Epithelial cell of esophagus (primary cell): ENCODE measurements at regions not wholly inside any gene's neighbourhood (a gene's known extent, or its start where the extent isn't known, plus 50 kb on each side); places are given as distances from the start of the nearest gene placed in this dataset.

Experiments
- DNase-seq: peaks from one replicate; pipeline ENCODE4 v3.0.0; 2010; ENCODE audit warnings: low read depth
- H3K4me3 ChIP-seq: 2 replicates; pipeline ENCODE4 v1.5.1; 2011; ENCODE audit warnings: mild to moderate bottlenecking, low read length, control low read depth
- CTCF ChIP-seq: IDR thresholded peaks from 2 replicates; pipeline ENCODE4 v1.5.1; 2011; ENCODE audit warnings: low read depth, mild to moderate bottlenecking, low read length, control low read depth, inconsistent platforms; ENCODE audit not compliant: insufficient read depth; ENCODE audit errors: missing control alignments

GRCh38 chr13:96899946-96900345 lies 94.3 kb downstream of the OXGR1 start:
- no peak overlapping the region for H3K4me3 ChIP-seq
- DNase-seq: no peak
- TF ChIP-seq CTCF: no peak

- DNase-seq: no peak
- no peak for TF ChIP-seq CTCF
- no peak overlapping the region for H3K4me3 ChIP-seq
These were observed 95.5 kb downstream of the OXGR1 start for GRCh38 chr13:96898646-96899254.

- DNase-seq: peak; percentile 23
- no peak for TF ChIP-seq CTCF
- no peak overlapping the region for H3K4me3 ChIP-seq
These were observed 96.1 kb downstream of the OXGR1 start for GRCh38 chr13:96898212-96898611.
